GM12872 (cell line): ENCODE measurements at regions not wholly inside any gene's neighbourhood (a gene's known extent, or its start where the extent isn't known, plus 50 kb on each side); places are given as distances from the start of the nearest gene placed in this dataset.

Source experiments
- CTCF ChIP-seq: IDR thresholded peaks from 3 replicates; pipeline ENCODE4 v1.5.1; 2011; ENCODE audit warnings: low read depth, mild to moderate bottlenecking, low read length, moderate library complexity; ENCODE audit not compliant: insufficient read depth

- TF ChIP-seq CTCF: no peak
These were observed 167.6 kb upstream of the EOMES start for GRCh38 chr3:27889745-27890144.

- no peak for TF ChIP-seq CTCF
These were observed 178.2 kb upstream of the EOMES start for GRCh38 chr3:27900316-27900715.

GRCh38 chr3:27903446-27903845, 181.3 kb upstream of the EOMES start:
- TF ChIP-seq CTCF: no peak

GRCh38 chr3:27905625-27906024, 183.5 kb upstream of the EOMES start:
- no peak for TF ChIP-seq CTCF

GRCh38 chr3:27907148-27907547, 185.0 kb upstream of the EOMES start:
- no peak for TF ChIP-seq CTCF

- no peak for TF ChIP-seq CTCF
These were observed 185.8 kb upstream of the EOMES start for GRCh38 chr3:27907929-27908328.

GRCh38 chr3:27910456-27910855, 188.3 kb upstream of the EOMES start:
- no peak for TF ChIP-seq CTCF

- peak; percentile 36; the same call in 1 of the 3 replicates for TF ChIP-seq CTCF
These were observed 192.1 kb upstream of the EOMES start for GRCh38 chr3:27914199-27914598.
